Breast epithelium (tissue), 3 donors: ENCODE measurements at regions not wholly inside any gene's neighbourhood (a gene's known extent, or its start where the extent isn't known, plus 50 kb on each side); places are given as distances from the start of the nearest gene placed in this dataset.
"Not testable (repeated sequence)": the region's sequence is repeated elsewhere in the genome, so short reads cannot be mapped to it uniquely, and the experiment has no call there.

Experiments
- POLR2A ChIP-seq: fragments of 450-650 bp; IDR thresholded peaks from one replicate; pipeline ENCODE4 v1.6.1; 2016; ENCODE audit warnings: antibody characterized with exemption, mild to moderate bottlenecking, moderate library complexity
- POLR2AphosphoS5 ChIP-seq, 3 donors: sonication (generic); formaldehyde crosslinking; IDR thresholded peaks; one replicate each; pipeline ENCODE4 v1.6.1; 2017; ENCODE audit warnings: antibody characterized with exemption in 3 of 3
- TF ChIP-seq, protein P1 (sequence below), 3 donors: fragments of 450-650 bp; IDR thresholded peaks; one replicate each; pipeline ENCODE4 v1.5.1; 2016 to 2017; ENCODE audit warnings: antibody characterized with exemption in 3 of 3, mild to moderate bottlenecking in 3 of 3, moderate library complexity in 3 of 3

DNA sequence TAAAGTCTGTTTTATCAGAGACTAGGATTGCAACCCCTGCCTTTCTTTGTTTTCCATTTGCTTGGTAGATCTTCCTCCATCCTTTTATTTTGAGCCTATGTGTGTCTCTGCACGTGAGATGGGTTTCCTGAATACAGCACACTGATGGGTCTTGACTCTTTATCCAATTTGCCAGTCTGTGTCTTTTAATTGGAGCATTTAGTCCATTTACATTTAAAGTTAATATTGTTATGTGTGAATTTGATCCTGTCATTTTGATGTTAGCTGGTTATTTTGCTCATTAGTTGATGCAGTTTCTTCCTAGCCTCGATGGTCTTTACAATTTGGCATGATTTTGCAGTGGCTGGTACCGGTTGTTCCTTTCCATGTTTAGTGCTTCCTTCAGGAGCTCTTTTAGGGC is 141.7 kb downstream of the EHF start:
- TF ChIP-seq, protein P1, sequence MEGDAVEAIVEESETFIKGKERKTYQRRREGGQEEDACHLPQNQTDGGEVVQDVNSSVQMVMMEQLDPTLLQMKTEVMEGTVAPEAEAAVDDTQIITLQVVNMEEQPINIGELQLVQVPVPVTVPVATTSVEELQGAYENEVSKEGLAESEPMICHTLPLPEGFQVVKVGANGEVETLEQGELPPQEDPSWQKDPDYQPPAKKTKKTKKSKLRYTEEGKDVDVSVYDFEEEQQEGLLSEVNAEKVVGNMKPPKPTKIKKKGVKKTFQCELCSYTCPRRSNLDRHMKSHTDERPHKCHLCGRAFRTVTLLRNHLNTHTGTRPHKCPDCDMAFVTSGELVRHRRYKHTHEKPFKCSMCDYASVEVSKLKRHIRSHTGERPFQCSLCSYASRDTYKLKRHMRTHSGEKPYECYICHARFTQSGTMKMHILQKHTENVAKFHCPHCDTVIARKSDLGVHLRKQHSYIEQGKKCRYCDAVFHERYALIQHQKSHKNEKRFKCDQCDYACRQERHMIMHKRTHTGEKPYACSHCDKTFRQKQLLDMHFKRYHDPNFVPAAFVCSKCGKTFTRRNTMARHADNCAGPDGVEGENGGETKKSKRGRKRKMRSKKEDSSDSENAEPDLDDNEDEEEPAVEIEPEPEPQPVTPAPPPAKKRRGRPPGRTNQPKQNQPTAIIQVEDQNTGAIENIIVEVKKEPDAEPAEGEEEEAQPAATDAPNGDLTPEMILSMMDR (IDR thresholded peaks at IDR 0.05), result not testable (repeated sequence)
- TF ChIP-seq POLR2A; POLR2AphosphoS5 (IDR thresholded peaks at IDR 0.05): not testable (repeated sequence)
